ES-I3 (cell line): ENCODE measurements at regions not wholly inside any gene's neighbourhood (a gene's known extent, or its start where the extent isn't known, plus 50 kb on each side); places are given as distances from the start of the nearest gene placed in this dataset.

Source experiments
- H3K36me3 ChIP-seq: 2 replicates; pipeline ENCODE4 v1.6.1; 2013; ENCODE audit warnings: mild to moderate bottlenecking, low read length, control low read depth, moderate library complexity; ENCODE audit not compliant: insufficient read depth
- H3K4me1 ChIP-seq: 2 replicates; pipeline ENCODE4 v1.6.1; 2013; ENCODE audit warnings: mild to moderate bottlenecking, control low read depth, low read length; ENCODE audit not compliant: insufficient read depth
- H3K9ac ChIP-seq: 2 replicates; pipeline ENCODE4 v1.6.1; 2013; ENCODE audit warnings: low read depth, mild to moderate bottlenecking, low read length, moderate library complexity
- H3K9me3 ChIP-seq: 2 replicates; pipeline ENCODE4 v1.6.1; 2013; ENCODE audit warnings: mild to moderate bottlenecking, low read length, moderate library complexity; ENCODE audit not compliant: control insufficient read depth, insufficient read depth

DNA sequence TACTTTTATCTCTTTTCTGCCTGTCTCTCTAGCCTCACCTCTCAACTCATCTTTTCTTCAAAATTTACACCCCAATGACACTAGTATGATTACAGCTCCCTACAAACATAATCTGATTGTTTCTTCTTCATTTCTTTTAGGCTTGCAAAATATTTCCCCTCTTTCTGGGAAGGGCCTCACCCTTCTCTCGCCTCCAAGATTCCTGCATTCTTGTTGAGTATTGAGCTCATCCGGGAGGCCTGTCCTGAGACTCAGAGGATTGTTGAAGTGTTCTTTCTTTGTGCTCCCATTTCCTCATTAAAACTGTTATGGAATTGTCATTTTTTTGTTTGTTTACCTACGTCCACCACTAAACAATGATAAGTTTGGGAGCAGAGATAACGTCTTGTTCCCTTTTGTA is 99.1 kb upstream of the CHRM3 start:
- 0 out of 2 replicates have a peak, but pooled peaks cover 3% of the 10 kb centered on the region for H3K36me3 ChIP-seq
- peaks cover 7% of the 10 kb centered on the region for H3K9me3 ChIP-seq
- H3K9ac ChIP-seq = no peak overlapping the region; the same call in 1 of the 2 replicates
- H3K4me1 ChIP-seq = peaks cover 20% of the 10 kb centered on the region; the same call in 1 of the 2 replicates

DNA sequence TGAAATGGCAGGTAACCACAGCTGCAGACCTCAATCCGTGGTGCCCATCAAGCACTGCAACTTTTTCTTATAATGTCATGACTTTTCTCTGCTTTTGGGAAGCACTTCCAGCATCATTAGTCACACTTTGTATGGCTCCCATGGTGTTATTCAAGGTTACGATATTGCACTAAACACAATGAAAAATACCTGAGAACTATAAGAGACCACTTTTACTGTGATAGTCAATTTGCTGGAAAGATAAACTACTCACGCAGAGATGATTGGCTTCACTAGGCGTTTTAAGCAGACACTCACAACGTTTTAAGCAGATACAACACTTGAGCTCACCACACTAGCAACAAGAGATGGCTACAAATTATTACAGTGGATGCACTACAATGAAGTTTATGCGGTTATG is 103.2 kb upstream of the CHRM3 start:
- Histone ChIP-seq H3K36me3 (0 out of 2 replicates have a peak, but pooled peaks cover 3% of the 10 kb centered on the region), H3K4me1 (peaks cover 13% of the 10 kb centered on the region; the same call in 1 of the 2 replicates), H3K9ac (no peak overlapping the region), H3K9me3 (peaks cover 7% of the 10 kb centered on the region)

DNA sequence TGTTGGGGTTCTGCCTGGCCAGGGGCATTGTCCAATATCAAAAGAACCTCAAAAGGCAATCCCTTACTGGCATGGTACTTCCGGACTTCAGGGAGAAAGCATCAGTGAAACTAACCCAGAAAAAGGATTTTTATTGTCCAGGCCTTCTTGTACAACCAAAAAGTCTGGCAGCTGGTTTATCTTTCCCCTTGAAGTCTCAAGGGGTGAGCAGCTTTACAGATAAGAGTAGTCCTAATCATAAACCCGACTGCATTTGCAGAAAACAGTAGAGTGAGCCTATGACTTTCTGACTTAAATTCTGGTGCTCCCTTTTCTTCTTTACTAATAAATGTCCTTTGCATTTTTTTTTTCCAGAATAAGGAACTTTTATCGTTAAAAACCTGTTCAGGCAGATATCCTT is 104.0 kb upstream of the CHRM3 start:
- peaks cover 6% of the 10 kb centered on the region; the same call in 1 of the 2 replicates for H3K4me1 ChIP-seq
- H3K9ac ChIP-seq = no peak overlapping the region
- peaks cover 7% of the 10 kb centered on the region for H3K9me3 ChIP-seq
- 0 out of 2 replicates have a peak, but pooled peaks cover 3% of the 10 kb centered on the region for H3K36me3 ChIP-seq

DNA sequence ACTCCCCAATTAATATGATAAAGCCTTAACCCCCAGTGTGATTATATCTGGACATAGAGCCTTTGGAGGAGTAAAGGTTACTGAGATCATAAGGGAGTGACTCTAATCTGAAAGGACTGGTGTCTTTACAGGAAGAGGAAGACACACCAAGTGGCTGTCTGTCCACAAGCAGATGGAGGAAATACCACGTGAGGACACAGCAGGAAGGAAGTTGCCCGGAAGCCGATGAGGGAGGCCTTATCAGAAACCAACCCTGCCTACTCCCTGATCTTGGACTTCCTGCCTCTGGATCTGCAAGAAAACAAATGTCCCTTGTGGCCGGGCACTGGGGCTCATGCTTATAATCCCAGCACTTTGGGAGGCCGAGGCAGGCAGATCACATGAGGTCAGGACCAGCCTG is 110.3 kb upstream of the CHRM3 start:
- Histone ChIP-seq H3K4me1 (no peaks in the 10 kb centered on the region), H3K9ac (no peak overlapping the region), H3K36me3 (no peaks in the 10 kb centered on the region), H3K9me3 (no peaks in the 10 kb centered on the region)

DNA sequence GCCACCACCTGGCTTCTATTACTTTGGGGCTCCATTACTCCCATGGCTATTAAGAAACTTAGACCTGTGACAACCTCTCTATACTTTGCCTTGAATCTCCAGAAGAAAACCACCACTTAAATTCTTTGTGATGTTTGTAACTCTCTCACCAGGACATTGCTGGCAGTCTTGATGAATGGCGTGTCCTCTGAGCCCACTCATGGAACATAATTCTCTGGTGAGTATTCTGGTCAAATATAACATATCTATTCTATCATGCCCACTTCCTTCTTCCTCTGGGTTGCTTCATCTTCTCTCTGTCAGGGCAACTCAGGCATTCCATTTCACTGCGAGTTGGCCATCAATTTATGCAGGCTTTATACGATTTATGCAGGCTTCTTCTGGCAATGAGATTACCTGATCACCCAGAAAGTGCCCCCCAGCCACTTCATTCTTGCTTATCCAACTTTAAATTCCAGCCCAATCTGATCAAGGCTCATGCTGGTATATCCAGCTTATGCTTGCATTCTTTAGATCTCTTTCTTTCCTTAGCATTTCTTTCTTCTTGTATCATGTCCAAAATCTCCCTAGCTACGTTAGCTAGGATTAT is 112.0 kb upstream of the CHRM3 start:
- Histone ChIP-seq H3K9ac (no peak overlapping the region), H3K36me3 (no peaks in the 10 kb centered on the region), H3K9me3 (no peaks in the 10 kb centered on the region), H3K4me1 (no peaks in the 10 kb centered on the region)

DNA sequence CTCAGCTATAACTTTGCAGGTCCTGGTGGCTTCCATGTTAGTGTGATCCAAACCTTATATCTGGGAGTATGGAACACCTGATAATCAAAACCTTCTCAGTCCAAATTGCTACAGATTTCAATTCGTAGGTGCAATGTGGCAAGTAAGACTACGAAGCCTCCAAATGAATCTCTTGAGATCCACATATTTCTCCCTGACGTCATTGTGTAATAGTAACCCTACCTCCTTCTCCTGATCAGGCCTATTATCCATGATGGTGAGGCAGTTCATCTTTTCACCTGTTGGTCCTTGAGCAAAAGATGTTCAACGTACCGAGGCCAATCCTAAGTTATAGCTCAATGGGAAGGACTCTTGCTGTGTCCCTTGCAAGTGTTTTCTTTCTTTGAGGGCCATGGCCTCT is 115.9 kb upstream of the CHRM3 start:
- no peaks in the 10 kb centered on the region for H3K4me1 ChIP-seq
- H3K36me3 ChIP-seq = no peaks in the 10 kb centered on the region
- no peak overlapping the region for H3K9ac ChIP-seq
- no peaks in the 10 kb centered on the region for H3K9me3 ChIP-seq

DNA sequence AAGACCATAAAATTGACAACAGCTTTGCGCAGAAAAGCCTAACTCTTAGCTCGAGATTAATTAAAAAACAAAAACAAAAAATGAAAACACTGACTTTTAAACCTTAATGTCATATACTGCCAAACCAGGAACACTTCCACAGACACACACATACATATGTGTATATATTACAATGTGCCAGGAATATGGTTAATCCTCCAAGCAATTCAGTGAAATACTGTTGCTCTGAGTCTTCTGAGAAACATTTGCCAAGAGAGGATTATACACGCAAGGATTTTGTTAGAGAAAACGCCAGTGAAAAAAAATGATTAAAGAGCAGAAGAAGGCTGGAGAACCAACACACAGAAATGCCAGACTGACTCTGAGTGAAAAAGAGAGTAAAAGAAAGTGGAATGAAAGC is 116.7 kb upstream of the CHRM3 start:
- Histone ChIP-seq H3K9ac (no peak overlapping the region), H3K9me3 (no peaks in the 10 kb centered on the region), H3K36me3 (no peaks in the 10 kb centered on the region), H3K4me1 (no peaks in the 10 kb centered on the region)

DNA sequence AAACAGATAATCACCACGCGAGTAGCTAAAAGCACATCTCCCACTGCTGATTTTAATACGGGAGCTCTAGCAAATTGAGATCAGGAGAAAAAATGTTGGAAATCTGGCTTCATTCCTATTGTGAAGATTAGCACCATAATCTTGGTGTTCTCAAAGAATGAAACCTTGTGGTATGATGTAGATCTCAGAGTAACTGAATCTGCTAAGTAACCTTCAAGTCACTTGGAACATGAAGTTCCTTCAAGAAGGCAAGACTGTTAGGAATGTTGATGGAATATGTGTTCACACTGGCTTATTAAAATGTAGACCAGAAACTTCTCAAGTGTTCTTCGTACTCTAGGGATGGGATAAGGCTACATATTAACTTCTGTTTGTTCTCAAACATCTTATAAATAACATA is 117.4 kb upstream of the CHRM3 start:
- H3K9me3 ChIP-seq = no peaks in the 10 kb centered on the region
- no peak overlapping the region for H3K9ac ChIP-seq
- H3K4me1 ChIP-seq = no peaks in the 10 kb centered on the region
- no peaks in the 10 kb centered on the region for H3K36me3 ChIP-seq

DNA sequence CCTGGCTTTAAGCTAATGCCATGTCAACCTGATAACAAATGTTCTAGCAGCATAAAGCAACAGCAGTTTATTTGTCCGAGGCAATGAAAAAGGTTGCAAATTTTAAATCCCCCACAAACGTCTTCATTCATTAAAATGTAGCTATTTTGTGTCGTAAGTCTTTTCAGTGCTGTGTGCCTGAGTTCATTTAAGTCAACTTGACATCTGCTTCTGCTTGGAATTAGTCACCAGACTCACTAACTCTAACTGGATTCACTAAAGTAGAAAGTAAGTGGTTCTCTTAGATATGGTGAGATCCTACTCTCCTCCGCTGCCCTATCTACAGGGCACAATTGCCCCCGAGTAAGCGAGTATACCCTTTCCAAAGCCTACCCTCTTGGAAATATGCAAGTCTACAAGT is 118.4 kb upstream of the CHRM3 start:
- Histone ChIP-seq H3K9ac (no peak overlapping the region), H3K4me1 (no peaks in the 10 kb centered on the region), H3K36me3 (no peaks in the 10 kb centered on the region), H3K9me3 (no peaks in the 10 kb centered on the region)

DNA sequence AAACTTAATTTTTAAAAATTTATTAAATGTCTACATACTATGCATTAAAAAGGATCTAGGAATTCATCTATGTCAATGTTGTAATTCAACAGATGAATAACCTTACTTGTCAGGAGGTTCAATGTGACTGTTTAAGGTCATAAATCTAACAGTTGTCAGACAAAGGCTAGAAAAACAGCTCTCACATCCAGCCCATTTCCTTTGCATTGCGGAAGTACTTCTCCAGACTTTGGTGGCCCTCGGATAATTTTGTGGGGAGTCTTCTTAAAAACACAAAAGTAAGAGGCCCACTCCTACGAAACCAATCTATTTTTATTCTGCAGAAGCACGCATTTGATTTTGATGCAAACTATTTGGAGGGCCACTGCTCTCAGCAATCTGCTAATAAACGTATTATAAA is 122.6 kb upstream of the CHRM3 start:
- no peak overlapping the region for H3K9ac ChIP-seq
- H3K4me1 ChIP-seq = no peaks in the 10 kb centered on the region
- H3K36me3 ChIP-seq = no peaks in the 10 kb centered on the region
- H3K9me3 ChIP-seq = no peaks in the 10 kb centered on the region

DNA sequence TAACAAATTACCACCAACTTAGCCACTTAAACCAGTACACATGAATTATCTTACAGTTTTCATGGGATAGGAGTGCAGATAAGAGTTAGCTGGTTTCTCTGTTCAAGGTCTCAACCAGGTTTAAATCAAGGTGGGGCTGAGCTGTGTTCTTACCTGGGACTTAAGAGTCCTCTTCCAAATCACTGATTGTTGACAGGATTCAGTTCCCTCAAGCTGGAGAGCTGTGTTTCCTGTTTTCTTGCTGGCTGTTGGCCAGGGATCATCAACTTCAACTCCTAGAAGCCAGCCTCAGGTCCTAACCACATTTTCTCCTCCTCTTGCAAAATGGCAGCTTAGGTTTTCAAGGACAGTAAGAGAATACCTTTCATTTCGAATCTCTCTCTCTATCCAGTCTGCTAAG is 123.8 kb upstream of the CHRM3 start:
- no peak overlapping the region for H3K9ac ChIP-seq
- H3K36me3 ChIP-seq = no peaks in the 10 kb centered on the region
- no peaks in the 10 kb centered on the region for H3K9me3 ChIP-seq
- no peaks in the 10 kb centered on the region for H3K4me1 ChIP-seq

DNA sequence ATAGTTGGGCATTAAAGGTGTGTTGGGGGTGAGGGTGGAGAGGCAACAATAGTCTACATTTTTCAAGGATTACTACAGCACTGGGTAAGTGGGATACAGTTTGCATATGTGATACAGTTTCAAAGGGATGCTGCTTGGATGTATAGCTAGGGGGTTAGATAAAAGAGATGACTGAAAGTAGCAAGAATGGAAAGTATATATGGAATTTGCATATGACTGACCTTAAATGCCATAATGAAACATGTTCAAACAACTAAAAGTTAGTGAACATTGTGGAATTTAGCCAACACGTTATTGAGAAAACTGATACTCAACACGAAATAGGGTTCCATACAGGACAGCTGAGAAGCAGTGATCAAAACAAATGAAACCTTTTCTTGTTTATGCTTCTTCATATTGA is 124.8 kb upstream of the CHRM3 start:
- H3K36me3 ChIP-seq = no peaks in the 10 kb centered on the region
- no peaks in the 10 kb centered on the region for H3K4me1 ChIP-seq
- H3K9me3 ChIP-seq = no peaks in the 10 kb centered on the region; the same call in 1 of the 2 replicates
- no peak overlapping the region for H3K9ac ChIP-seq

DNA sequence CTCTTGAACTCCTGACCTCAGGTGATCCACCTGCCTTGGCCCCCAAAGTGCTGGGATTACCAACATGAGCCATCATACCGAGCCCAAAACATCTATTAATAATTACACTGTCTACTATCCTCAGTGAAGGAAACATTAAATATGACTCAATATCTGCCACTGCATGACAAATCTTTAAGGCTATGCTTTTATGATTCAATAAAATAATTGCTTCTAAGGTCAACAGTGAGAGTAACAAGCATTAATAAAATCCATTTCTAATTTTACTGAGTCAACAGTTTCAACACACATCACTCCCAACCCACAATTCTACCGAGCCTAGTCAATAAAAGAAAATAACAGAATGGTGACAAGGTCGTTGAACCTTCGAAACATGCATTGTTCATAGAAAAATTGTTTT is 125.5 kb upstream of the CHRM3 start:
- Histone ChIP-seq H3K4me1 (no peaks in the 10 kb centered on the region), H3K36me3 (no peaks in the 10 kb centered on the region), H3K9me3 (no peaks in the 10 kb centered on the region; the same call in 1 of the 2 replicates), H3K9ac (no peak overlapping the region)

DNA sequence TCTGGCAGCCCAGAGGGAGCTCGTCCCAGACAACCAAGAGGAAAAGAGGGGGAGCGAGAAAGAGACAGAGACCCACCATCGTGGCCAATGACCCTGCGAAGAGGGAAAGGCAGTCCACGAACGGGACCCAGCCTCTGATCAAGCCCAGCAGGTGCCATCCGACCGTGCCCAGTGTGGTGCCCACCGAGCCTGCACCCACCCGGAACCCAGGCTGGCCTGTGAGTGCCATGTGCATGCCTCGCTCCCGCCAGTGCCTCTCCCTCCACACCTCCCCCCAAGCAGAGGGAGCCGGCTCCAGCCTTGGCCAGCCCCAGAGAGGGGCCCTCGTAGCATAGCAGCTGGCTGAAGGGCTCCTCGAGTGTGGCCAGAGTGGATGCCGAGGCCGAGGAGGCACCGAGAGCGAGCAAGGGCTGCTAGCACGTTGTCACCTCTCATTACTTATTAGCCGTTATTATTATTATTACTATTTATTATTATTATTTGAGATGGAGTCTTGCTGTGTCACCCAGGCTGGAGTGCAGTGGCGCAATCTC is 130.7 kb upstream of the CHRM3 start:
- H3K9me3 ChIP-seq = no peaks in the 10 kb centered on the region; the same call in 1 of the 2 replicates
- no peaks in the 10 kb centered on the region for H3K36me3 ChIP-seq
- no peaks in the 10 kb centered on the region for H3K4me1 ChIP-seq
- no peak overlapping the region for H3K9ac ChIP-seq

DNA sequence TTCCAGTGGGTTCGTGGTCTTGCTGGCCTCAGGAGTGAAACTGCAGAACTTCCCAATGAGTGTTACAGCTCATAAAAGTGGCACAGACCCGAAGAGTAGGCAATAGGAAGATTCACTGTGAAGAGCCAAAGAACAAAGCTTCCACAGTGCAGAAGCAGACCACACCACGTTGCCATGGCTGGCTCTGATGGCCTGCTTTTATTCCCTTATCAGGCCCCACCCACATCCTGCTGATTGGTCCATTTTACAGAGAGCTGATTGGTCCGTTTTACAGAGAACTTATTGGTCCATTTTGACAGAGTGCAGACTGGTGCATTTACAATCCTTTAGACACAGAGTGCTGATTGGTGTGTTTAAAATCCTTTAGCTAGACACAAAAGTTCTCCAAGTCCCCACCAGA is 131.4 kb upstream of the CHRM3 start:
- no peaks in the 10 kb centered on the region for H3K36me3 ChIP-seq
- no peak overlapping the region for H3K9ac ChIP-seq
- H3K4me1 ChIP-seq = no peaks in the 10 kb centered on the region

More for the DNA sequence above, 131.4 kb upstream of the CHRM3 start:
- no peaks in the 10 kb centered on the region; the same call in 1 of the 2 replicates for H3K9me3 ChIP-seq
